ENCODE measurements at regions not wholly inside any gene's neighbourhood (a gene's known extent, or its start where the extent isn't known, plus 50 kb on each side); places are given as distances from the start of the nearest gene placed in this dataset.

DNA sequence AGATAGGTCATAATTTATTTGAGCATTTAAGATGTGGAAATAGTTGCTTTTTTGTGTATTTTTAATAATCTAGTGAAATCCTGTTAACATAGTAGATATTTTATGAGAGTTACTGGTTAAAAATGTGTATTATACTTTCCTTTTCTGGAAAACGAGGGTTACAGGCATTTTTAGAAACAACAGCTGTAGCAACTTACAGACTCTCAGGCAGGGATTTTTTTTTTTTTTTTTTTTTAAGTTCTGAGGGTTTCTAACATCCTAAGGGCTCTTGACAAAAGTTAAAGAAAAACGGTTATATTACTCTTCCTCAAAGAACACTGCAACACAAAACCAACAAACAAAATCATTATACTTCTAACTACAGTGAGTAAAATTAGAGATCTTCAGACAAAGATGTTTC is 205.9 kb downstream of the ACKR3 start:
- TF ChIP-seq EZH2phosphoT487 (IDR thresholded peaks at IDR 0.05; ENCODE audit: low read depth, severe bottlenecking, unreplicated experiment) = no peak
- TF ChIP-seq, protein P1, sequence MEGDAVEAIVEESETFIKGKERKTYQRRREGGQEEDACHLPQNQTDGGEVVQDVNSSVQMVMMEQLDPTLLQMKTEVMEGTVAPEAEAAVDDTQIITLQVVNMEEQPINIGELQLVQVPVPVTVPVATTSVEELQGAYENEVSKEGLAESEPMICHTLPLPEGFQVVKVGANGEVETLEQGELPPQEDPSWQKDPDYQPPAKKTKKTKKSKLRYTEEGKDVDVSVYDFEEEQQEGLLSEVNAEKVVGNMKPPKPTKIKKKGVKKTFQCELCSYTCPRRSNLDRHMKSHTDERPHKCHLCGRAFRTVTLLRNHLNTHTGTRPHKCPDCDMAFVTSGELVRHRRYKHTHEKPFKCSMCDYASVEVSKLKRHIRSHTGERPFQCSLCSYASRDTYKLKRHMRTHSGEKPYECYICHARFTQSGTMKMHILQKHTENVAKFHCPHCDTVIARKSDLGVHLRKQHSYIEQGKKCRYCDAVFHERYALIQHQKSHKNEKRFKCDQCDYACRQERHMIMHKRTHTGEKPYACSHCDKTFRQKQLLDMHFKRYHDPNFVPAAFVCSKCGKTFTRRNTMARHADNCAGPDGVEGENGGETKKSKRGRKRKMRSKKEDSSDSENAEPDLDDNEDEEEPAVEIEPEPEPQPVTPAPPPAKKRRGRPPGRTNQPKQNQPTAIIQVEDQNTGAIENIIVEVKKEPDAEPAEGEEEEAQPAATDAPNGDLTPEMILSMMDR (IDR thresholded peaks at IDR 0.05; ENCODE audit: poor library complexity) = no peak
